Germinal center (tissue), 1 donor: ENCODE measurements at regions not wholly inside any gene's neighbourhood (a gene's known extent, or its start where the extent isn't known, plus 50 kb on each side); places are given as distances from the start of the nearest gene placed in this dataset.
"Not testable (repeated sequence)": the region's sequence is repeated elsewhere in the genome, so short reads cannot be mapped to it uniquely, and the experiment has no call there.

Source experiments
- DNase-seq: peaks from one replicate; pipeline ENCODE4 v3.0.0; 2012; ENCODE audit warnings: mixed read lengths, low spot score

DNA sequence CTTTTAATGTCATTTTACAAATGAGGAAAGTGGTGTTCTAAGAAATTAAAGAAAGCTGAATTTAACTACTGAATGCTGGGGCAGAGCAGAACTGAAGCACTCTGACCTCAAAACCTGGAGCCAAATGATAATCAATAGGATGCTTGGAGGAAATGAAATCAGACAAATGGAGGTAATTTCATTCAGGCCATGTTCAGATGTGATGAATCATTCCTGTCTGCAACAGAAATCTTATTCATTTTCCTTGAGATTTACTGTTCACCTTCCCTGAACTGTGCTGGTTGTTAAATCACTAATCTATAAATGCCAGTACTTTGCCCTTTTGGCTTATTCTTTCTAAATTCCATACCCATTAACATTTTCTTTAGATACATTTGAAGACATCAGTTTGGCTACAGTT, 85.6 kb upstream of the SNX7 start:
- DNase-seq: no peak

DNA sequence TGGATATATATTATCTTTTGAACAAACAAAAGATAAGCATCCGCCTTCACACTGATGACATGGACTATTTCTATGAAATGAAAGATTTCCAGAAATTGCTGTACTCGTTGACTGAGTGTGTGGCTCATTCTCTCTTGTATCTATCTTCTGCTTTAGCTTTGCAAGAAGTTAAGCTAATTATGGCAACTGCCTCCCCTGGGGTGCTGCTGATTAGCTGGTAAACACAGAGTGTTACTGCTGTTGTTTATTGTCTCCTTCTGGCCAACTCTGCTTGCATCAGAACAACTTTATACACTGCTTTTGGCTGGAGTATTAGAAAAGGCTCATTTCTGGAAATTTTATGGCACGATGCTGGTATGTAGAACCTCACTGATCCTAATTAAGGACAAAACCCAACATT, 95.6 kb upstream of the SNX7 start:
- DNase-seq: no peak

DNA sequence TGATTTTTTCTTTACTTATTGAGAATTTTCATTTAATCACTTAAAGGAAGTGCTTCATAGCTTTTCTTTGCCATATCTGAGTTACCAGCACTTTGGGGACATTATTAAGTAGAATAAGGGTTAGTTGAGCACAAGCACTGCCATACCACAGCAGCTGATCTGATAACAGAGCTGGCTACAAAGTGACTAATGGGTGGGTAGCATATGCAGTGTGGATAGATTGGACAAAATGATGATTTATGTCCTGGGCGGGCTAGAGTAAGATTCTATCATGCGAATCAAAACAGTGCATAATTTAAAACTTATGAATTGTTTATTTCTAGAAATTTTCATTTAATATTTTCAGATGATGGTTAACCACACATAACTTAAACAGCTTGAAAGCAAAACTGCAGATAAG, 102.2 kb upstream of the SNX7 start:
- no peak for DNase-seq

DNA sequence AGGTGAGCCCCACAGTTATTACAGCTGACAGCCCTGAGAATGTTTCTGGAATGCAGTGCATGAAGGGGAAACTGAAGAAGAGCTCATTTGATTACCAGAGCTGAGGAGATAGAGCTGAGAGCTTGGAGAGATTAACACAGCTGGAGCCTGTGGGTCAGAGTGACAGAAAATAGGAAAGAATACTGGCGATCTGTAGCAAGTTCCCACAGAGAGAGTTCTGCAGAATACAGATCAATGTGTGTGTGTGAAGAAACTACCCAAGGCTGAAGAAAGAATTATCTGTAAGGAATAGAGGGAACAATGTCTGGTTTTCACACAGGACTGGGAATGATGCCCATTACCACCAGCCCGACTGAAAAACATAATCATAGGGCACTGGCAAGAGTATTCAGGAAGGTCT, 103.6 kb upstream of the SNX7 start:
- DNase-seq: no peak

DNA sequence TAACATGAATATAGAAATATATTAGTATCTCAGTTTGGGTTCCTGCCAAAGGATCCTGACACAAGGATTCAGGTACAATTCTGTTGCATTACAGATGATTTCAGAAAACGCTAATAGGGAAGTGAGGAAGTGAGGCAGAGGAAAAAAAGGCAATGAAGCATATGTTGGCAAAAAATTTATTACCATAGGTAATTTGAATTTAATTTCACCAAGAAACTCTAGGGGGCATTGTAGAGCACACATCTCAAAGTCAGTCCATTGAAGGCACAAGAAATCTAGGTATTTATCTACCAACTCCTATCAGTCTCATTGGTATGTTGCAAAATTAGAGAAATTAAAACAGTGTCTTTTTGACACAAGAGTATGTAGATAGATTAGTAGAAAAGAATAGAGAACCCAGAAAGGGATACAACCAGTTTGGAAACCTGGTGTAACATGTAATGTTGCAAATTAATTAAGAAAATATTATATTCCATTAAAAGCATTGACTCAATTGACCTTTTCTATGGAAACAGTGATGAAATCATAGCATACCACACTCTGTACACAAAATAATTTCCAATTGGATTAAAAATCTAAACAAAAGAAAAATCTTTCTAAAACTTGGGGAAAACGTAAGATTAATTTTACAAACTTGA, 104.9 kb upstream of the SNX7 start:
- DNase-seq: no peak

DNA sequence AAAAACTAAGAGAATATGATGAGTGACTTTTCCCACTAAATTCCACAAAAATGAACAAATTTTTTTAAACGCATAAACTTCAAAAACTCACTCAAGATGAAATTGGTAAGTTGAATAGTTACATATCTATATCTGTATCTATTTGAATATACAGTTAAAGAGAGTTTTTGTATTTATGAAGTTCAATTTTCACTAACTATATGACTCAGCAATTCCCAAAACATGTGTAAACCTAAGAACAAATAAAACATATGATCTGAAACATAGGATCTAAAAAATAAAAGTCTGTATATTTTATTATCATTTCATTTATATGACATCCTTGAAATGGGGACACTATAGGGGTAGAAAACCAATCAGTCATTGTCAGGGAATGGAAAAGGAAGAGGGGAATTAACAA, 105.7 kb upstream of the SNX7 start:
- no peak for DNase-seq

DNA sequence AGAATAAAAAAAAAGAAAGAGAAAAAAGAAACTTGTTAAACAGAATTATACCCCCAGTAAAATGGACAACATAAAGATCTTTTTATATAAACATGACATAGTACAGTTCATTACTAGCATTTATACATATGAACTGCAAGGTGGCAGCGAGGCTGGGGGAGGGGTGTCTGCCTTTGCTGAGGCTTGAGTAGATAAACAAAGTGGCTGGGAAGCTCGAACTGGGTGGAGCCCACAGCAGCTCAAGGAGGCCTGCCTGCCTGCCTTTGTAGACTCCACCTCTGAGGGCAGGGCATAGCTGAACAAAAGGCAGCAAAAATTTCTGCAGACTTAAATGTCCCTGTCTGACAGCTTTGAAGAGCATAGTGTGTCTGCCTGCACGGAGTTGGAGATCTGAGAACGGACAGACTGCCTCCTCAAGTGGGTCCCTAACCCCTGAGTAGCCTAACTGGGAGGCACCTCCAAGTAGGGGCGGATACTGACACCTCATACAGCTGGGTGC, 108.9 kb upstream of the SNX7 start:
- not testable (repeated sequence) for DNase-seq

DNA sequence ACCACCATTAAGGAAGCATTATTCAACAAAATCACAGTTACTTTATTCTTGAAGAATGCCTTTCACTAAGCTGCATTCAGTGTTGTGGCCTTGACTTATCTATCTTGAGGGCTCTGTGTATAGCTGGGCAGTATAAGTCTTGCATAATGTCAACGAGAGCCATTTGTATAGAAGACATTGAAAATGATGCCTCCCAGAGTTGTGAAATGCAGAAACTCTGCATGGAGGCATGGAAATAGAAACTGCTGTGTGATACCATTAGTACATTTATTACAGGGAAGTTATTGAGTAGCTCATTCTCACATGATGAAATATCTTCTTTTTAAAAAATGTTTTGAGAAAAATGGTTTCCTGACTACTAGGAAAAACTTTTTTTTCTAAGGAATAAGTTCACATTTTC, 111.4 kb upstream of the SNX7 start:
- no peak for DNase-seq

DNA sequence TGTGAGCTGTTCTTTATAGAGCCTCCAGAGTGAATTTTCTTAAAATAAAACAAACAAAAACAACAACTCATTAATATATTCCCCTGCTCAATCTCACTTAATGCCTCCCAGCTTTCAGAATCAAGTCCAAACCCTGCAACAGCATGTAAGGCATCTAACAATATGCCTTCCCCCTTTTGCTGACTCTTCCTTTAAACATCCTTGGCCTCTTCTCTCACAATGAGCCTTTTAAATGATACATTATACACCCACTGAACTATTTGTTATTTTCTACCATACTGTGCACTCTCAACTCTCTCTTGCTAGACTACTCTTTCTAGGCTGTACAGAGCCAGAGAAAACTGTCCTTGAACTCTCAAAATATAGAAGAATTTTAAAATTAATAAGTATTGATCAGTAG, 115.2 kb upstream of the SNX7 start:
- DNase-seq: no peak

DNA sequence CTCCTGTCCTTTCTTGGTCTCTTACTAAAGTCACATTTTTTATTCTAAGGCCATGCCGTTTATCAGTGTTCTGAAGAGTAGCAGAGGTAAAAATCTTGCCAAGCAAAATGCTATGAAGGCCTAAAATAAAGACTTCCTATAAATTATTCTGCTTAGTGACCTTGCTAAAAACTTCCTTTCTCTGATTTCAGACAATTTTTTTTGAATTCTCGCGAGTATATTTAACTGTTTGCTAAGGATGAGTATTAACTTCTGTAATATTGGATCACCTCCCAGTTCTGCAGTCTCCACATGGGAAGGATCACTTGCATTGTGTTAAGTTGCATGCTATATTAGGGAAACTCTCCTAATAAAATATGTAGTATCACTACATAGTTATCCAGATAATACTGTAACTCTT, 123.4 kb upstream of the SNX7 start:
- DNase-seq: no peak

DNA sequence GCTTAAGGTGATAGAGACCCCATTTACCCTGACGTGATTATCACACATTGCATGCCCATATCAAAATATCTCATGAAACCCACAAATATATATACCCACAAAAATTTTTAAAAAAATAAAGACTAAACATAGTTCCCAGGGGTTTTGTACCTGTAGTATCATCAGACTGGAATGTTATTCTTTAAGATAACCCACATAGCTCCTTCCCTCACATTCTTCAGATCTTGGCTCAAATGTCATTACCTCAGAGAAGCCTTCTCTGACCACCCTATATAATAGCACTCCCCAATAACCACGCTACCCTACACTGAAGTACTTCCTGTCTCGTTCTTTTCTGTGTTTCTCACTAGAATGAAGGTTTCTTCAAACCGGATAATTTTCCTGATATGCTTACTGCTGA, 138.3 kb upstream of the SNX7 start:
- DNase-seq: no peak

DNA sequence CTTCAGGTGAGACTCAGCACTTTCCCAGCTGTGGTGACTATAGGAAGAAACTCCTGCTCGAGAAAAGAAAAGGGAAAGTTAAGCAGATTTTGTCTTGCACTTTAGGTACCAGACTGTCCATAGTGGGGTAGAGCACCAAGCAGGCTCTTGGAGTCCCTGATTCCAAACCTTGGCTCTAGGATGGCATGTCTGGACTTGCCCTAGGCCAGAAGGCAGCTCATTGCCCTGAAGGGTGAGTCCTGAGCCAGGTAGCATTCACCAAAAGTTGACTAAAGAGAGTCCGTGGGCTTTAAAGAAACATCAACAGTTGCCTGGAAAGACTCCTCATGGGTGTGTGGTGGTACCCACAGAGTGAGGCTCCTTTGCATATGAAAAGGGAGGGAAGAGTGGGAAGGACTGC, 145.2 kb upstream of the SNX7 start:
- no peak for DNase-seq

DNA sequence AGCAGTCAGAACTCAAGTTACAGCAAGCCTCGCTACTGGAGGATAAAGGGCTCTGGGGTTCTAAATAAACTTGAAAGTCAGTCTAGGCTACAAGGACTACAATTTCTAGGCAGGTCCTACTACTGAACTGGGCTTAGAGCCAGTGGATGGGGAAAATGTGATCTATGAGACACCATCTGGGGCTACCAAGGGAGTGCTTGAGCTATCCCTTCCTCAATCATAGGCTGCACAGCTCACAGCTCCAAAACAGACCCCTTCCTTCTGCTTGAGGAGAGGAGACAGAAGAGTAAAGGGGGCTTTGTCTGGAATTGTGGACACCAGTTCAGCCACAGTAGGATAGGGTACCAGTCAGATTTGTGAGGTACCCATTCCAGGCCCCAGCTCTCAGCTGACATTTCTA, 145.8 kb upstream of the SNX7 start:
- no peak for DNase-seq

DNA sequence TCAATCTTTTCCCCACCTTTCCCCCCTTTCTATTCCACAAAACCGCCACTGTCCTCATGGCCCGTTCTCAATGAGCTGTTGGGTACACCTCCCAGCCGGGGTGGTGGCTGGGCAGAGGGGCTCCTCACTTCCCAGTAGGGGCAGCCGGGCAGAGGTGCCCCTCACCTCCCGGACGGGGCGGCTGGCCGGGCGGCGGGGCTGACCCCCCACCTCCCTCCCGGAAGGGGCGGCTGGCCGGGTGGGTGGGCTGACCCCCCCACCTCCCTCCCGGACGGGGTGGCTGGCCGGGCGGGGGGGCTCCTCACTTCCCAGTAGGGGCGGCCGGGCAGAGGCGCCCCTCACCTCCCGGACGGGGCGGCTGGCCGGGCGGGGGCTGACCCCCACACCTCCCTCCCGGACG, 149.3 kb upstream of the SNX7 start:
- not testable (repeated sequence) for DNase-seq

DNA sequence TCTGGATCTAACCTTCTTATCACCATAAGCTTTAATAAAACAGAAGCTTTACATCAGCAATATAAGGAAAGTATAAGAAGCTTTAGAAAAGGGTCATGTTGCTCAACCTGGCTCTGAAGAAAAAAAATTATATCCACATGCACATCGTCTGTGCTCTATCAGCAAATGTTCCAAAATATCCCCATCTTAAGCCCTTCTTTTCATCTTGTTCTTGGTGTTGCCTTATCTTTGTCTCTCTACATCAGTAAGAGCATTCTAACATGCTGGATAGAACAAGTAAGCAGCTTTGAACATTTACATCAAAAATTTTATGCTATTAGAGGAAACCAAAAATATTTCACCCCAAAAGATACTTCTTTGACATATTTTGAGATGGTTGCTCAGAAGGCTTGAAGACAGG, 157.8 kb upstream of the SNX7 start:
- DNase-seq: no peak

DNA sequence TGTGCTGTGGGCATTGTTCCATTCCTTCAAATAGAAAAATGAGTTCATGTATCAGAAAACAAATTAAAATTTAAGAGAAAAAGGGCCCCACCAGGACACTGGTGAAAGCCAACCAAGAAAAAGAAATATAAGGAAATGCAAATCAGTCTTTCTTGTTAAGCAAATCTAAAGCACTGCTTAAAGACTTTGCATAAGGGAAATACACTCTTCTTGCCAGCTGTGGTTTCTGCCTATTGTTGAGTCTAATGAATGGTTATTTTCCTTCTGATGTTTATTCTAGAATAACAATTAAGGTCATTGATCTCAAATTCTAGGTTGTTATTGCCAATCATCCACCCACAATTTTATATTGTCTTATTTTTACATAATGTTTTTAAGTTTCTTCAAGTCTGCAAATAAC, 158.6 kb upstream of the SNX7 start:
- no peak for DNase-seq

DNA sequence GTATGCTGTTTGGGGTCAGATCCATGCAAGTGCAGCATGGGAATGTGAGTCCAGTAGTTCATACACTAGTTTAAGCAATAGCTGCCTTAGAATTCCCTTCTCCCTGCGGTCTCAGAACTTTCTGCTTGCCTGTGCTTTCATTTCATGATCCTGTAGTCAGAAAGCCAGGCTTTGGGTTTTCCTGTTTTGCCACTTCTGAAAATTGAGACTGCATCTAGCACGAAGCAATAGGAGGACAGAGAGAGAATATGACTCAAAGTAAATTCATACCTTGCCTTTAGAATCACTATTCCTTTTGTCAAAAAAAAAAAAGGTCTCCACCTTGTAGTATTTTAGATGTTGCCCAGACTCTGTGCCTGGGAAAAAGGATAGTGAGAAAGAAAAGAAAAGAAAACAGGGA, 161.2 kb upstream of the SNX7 start:
- DNase-seq: no peak

DNA sequence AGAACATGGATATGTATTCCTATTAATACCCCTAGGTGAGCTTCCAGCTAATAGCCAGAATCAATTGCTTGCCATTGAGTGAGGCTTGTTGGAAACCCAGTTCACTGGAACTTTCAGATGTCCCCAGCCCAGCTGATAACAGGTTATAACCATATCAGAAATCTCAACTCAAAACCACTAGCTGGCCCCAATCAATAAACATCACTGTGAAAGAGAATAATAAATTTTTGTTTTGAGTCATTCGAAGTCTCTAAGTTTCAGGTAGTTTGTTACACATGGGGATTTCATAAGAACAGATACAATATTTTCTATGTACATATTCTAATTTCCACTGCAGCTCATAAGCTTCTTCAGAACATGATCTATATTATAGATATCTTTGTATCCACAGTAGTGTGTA, 162.9 kb upstream of the SNX7 start:
- no peak for DNase-seq

DNA sequence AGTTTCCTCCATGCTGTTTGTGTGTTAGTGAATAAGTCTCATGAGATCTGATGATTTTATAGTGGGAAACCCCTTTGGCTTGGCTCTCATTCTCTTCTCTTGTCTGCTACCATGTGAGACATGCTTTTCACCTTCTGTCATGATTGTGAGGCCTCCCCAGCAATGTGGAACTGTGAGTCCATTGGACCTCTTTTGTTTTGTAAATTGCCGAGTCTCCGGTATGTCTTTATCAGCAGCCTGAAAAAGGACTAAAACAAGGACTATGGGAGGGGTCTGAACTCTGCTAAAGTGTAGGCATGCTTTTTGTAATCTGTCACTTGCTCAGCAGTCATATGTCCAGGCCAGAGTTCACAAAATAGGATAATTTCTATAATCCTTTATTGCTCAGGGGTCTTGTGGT, 164.0 kb upstream of the SNX7 start:
- no peak for DNase-seq

DNA sequence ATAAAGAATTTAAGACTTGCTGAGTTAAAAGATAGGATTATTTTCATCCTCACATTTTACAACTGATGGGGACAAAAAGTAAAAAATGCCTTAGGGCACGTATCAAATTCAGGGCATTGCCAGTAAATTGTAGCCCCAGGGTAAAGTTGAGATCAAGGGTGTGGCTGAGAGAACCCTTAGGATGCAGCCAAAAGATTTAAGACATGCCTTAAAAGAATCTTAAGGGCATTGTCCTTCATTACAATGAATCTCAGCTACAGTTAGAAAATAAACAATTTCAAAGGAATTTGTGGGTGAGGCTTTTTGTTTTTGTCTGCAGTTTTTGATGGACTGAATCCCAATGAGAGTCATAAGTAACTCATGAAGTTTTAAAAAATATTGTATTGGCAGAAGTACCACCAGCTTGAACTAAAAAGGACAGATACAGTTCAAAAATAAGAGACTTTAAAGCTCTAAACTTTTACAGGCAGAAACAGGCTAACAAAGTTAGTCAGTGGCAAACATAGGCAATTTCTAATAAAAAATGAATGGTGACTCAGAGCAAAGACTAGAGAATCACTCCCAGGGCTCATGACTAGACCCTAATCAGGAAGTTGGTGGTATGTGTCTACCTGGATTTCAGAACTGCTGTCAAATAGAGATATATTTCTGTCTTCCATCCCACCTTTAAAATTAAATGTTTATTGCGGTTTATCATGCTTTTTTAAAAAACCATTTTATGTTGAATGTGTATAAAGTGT, 165.1 kb upstream of the SNX7 start:
- DNase-seq: no peak

DNA sequence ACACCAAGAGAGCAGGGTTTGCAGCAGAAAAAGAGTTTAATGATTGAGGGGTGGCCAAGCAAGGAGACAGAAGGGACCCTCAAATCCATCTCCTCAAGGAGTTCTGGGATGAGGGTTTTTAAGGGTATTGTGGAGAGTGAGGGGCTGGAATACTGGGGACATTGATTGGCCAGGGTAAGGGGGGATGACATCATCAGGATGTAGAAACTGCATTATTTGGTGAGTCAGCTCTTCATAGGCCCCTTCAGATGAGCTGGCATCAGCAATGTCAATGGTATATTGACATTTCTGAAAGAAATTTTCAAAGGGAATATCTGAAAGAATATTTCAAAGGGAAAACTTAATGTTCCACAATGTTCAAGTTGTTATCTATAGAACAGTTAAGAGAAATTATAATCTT, 168.1 kb upstream of the SNX7 start:
- no peak for DNase-seq

DNA sequence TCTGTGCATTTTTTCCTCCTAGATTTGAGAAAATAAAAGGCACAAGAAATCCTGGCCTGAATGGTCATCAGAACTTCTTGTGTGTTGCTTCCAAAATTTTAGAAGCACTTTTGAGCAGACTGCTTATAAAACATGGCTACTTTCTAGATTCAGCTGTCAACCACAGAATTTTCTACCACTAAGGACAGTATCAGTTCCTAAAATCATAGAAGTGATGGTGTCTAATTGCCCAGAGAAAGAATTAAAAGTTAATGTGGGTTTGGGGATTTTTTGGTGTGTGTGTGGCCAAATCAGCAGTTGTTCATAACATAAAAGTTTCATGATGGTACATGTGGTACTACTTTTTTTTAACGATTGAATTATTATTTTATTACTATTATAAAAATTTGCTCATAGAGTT, 171.4 kb upstream of the SNX7 start:
- no peak for DNase-seq

DNA sequence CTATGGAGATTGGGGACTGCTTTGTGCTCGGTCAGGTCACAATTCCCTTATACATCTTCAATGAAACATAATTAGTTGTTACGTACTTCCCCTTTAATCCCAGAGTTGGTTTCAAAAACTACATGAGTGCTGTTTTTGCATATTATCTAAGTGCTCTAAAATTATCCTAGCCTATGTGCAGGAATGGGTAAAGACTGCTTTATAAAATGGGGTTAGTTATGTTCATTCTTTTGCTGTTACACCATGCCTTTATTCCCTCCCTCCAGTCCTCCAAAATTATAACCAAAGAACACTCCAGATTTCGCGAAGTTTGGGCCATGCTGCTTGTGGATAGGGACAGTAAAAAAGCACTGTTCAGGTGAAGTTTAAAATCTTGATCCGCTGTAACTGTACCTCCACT, 173.9 kb upstream of the SNX7 start:
- no peak for DNase-seq

DNA sequence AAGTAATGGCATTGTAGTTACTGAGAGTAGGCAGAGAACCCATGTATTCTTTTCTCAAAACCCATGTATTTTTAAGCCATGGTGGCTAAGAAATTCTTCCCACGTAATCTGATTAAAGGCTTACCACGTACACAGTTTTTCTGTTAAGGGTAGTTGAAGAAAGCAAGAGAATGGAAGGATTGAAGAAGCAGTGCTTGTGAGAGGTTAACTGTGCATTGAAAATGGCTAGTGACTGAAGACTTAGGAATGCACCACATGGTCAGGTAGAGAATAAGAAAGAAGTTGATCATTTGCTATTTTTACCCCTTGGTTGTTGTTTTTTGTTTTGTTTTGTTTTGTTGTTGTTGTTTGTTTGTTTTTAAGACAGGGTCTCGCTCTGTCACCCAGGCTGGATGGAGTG, 178.9 kb upstream of the SNX7 start:
- DNase-seq: no peak
